ENCODE measurements at regions not wholly inside any gene's neighbourhood (a gene's known extent, or its start where the extent isn't known, plus 50 kb on each side); places are given as distances from the start of the nearest gene placed in this dataset.

DNA sequence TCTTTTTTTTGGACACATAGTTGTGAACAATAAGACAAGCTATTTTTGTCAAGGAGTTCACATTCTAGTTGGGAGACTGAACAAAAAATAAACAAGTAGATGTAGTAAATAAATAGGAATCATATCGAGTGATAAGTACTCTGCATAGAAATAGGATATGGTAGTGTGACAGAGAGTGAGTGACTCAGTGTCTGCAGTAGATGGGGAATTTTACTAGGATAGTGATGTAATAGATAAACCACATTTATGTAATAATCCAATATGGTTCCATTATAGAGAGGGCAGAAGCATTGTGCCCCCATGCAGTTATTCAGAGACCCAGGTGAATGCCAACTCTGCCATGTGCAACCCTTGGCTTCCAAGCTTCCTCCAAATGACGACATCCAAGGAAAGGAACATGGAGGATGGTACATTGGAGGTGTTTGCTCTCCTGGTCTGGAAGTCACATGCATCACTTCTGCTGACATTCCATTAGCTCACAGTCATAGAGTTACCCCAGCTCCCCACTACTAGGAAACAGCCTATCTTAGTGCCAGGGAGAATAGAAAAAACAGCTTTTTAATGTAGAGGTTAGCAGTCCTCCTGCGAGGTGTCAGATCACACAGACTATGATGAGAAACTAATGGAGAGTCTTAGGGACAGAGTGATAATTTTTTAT is 595.4 kb downstream of the NYAP2 start:
- Mint-ChIP-seq H3K4me1 (no peaks in the 10 kb centered on the region), H3K27ac (no peak overlapping the region), H3K4me3 (no peak overlapping the region), H3K27me3 (no peaks in the 10 kb centered on the region), H3K36me3 (ENCODE audit: low read depth) (no peaks in the 10 kb centered on the region)
- no peak for DNase-seq
- no peaks in the 10 kb centered on the region for H3K9me3 ChIP-seq (ENCODE audit: control insufficient read depth, low read length, poor library complexity, severe bottlenecking)
- ATAC-seq: no peak

DNA sequence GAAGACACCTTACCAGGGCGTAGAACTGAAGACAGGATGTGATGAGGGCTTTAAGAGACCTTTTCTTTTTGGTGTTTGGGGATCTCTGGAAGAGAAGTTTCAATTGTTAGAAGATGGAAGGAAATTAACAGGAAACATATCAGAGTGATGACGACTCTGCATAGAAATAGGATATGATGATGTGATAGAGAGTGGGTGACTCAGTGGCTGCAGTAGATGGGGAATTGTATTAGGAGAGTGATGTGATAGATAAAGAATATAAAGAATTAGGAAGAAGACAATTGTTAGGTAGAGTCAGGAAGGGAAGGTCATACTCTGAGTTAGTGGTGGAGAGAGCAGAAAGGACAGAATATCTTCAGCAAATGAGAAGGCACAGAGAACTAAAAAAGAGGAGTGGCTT is 593.9 kb downstream of the NYAP2 start:
- DNase-seq: no peak
- no peak for ATAC-seq

DNA sequence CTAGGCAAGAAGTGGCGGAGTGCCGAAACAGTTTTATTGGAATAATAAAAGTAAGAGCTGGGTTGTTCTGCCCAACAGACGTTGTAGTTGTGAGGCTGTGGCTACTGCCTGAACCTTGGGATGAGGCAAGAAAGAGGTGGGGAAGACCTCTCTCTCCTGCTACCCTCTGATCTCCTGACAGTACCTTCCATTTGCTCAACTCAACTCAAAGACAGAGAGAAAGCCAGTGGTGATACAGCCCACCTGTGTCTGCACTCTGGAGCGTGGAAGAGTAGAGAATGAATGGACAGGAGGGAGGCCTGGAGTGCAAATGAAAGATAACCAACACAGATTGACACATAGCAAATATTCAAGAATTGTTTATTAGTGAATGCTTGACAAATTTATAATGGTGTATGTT is 590.3 kb downstream of the NYAP2 start:
- H3K4me1 Mint-ChIP-seq: no peaks in the 10 kb centered on the region
- no peak for DNase-seq
- no peaks in the 10 kb centered on the region for H3K36me3 Mint-ChIP-seq (ENCODE audit: low read depth)
- ATAC-seq: no peak
- H3K4me3 Mint-ChIP-seq: no peak overlapping the region
- no peaks in the 10 kb centered on the region for H3K9me3 ChIP-seq (ENCODE audit: control insufficient read depth, low read length, poor library complexity, severe bottlenecking)
- no peaks in the 10 kb centered on the region for H3K27me3 Mint-ChIP-seq
- H3K27ac Mint-ChIP-seq: no peak overlapping the region

More for the DNA sequence above, 593.9 kb downstream of the NYAP2 start:
- H3K9me3 ChIP-seq (ENCODE audit: control insufficient read depth, low read length, poor library complexity, severe bottlenecking): no peaks in the 10 kb centered on the region
- no peak overlapping the region for H3K4me3 Mint-ChIP-seq
- H3K27me3 Mint-ChIP-seq: no peaks in the 10 kb centered on the region
- H3K27ac Mint-ChIP-seq: no peak overlapping the region
- H3K36me3 Mint-ChIP-seq (ENCODE audit: low read depth): no peaks in the 10 kb centered on the region
- no peaks in the 10 kb centered on the region for H3K4me1 Mint-ChIP-seq

DNA sequence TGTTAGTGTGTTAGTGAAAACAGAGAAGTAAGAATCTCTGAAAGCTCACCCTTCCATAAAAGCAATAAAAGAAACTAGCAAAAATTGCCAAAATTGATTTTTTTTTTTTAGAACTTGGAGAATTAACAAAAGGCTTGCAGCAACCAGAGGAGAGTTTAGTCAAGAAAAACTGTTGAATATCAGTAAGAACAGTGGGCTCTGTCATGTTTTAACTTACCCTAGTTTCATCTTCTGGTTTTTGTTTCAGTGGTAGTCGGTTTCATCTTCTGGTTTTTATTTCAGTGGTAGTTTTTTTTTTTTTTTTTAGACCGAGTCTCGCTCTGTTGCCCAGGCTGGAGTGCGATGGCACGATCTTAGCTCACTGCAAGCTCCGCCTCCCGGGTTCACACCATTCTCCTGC is 580.9 kb downstream of the NYAP2 start:
- Mint-ChIP-seq H3K27ac (no peak overlapping the region), H3K36me3 (ENCODE audit: low read depth) (peaks cover 2% of the 10 kb centered on the region), H3K27me3 (no peaks in the 10 kb centered on the region), H3K4me1 (no peaks in the 10 kb centered on the region), H3K4me3 (no peak overlapping the region)
- no peak for ATAC-seq
- H3K9me3 ChIP-seq (ENCODE audit: control insufficient read depth, low read length, poor library complexity, severe bottlenecking): no peaks in the 10 kb centered on the region
- DNase-seq: no peak

DNA sequence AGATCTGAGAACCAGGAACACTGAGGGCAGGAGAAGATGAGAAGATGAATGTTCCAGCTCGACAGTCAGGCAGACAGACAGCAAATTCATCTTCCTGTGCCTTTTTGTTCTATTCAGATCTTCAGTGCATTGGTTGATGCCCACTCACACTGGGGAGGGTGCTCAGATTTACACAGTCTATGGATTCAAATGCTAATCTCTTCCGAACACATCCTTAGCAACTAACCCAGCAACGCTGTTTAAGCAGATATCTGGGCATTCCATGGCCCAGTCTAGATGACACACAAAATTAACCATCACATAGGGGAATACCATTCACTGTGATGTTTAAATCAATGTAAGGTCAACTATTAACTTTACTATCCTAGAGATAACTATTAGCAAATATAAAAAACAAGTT is 571.9 kb downstream of the NYAP2 start:
- Mint-ChIP-seq H3K27me3 (no peaks in the 10 kb centered on the region), H3K27ac (no peak overlapping the region), H3K4me3 (no peak overlapping the region), H3K4me1 (no peaks in the 10 kb centered on the region), H3K36me3 (ENCODE audit: low read depth) (no peaks in the 10 kb centered on the region)
- ATAC-seq (no peak), DNase-seq (no peak)
- no peaks in the 10 kb centered on the region for H3K9me3 ChIP-seq (ENCODE audit: control insufficient read depth, low read length, poor library complexity, severe bottlenecking)

DNA sequence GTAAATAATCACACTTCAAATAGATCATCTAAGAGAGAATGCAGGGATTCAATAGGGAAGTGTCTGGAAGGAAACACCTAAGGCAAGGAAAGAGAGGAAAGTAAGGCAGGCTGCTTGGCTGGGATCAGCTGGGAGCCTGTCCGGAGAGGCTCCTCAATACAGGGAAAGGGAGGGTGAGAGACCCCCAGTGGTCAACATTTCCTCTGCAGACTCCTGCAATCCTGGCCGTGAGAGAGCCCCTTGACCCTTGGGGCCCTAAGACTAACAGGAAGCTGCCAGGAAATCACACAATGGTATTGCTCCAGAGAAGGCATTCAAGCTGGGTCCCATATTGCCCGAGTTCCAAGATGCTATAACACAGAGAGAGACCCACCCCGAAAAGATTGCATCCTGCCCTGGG is 549.4 kb downstream of the NYAP2 start:
- H3K9me3 ChIP-seq (ENCODE audit: control insufficient read depth, low read length, poor library complexity, severe bottlenecking): no peaks in the 10 kb centered on the region
- H3K4me1 Mint-ChIP-seq: no peaks in the 10 kb centered on the region

DNA sequence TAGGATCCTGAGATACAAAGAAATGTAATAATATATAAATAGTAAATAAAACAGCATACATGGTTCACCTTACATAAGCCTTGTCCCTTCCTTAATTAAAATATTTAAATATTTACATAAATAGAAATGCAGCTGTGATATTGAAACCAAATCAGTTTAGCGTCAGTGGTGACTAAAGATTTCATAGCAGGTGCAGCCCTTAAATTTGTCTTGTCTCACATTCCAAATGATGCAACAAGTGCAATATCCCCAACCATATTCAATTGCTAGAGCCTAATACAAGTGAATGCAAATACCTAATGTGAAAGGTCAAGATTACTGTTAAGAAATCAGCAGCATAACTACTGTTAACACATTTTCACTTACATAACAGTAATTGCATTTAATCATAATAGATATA is 539.5 kb downstream of the NYAP2 start:
- DNase-seq: no peak
- no peaks in the 10 kb centered on the region for H3K36me3 Mint-ChIP-seq (ENCODE audit: low read depth)
- H3K4me3 Mint-ChIP-seq: no peak overlapping the region
- H3K4me1 Mint-ChIP-seq: no peaks in the 10 kb centered on the region
- H3K9me3 ChIP-seq (ENCODE audit: control insufficient read depth, low read length, poor library complexity, severe bottlenecking): no peaks in the 10 kb centered on the region
- ATAC-seq: no peak
- H3K27ac Mint-ChIP-seq: no peak overlapping the region
- no peaks in the 10 kb centered on the region for H3K27me3 Mint-ChIP-seq

More for the DNA sequence above, 549.4 kb downstream of the NYAP2 start:
- ATAC-seq (no peak), DNase-seq (no peak)
- Mint-ChIP-seq H3K27me3 (no peaks in the 10 kb centered on the region), H3K27ac (no peak overlapping the region), H3K36me3 (ENCODE audit: low read depth) (no peaks in the 10 kb centered on the region), H3K4me3 (no peak overlapping the region)

DNA sequence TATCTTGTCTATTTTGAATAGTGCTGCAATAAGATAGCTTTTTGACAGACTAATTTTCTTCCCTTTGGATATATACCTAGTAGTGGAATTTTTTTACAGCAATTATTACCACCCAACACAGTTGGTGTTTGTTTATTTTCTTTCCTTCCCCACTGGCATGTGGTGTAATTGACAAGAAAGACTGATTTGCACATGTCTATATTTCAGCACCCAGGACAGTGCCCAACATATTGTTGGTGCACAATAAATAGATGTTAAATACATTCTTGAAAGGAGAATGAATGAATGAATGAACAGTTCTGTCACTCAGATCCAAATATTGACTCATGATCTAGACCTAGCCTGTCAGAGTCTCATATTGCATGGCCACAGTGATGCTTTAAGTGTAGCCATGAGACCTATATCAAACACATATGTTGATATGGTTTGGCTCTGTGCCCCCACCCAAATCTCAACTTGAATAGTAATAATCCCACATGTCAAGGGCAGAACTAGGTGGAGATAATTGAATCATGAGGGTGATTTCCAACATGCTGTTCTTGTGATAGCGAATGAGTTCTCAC is 538.2 kb downstream of the NYAP2 start:
- no peak overlapping the region for H3K27ac Mint-ChIP-seq
- ATAC-seq (no peak), DNase-seq (no peak)
- no peaks in the 10 kb centered on the region for H3K36me3 Mint-ChIP-seq (ENCODE audit: low read depth)
- no peaks in the 10 kb centered on the region for H3K4me1 Mint-ChIP-seq
- no peaks in the 10 kb centered on the region for H3K9me3 ChIP-seq (ENCODE audit: control insufficient read depth, low read length, poor library complexity, severe bottlenecking)
- H3K4me3 Mint-ChIP-seq: no peak overlapping the region
- H3K27me3 Mint-ChIP-seq: no peaks in the 10 kb centered on the region

DNA sequence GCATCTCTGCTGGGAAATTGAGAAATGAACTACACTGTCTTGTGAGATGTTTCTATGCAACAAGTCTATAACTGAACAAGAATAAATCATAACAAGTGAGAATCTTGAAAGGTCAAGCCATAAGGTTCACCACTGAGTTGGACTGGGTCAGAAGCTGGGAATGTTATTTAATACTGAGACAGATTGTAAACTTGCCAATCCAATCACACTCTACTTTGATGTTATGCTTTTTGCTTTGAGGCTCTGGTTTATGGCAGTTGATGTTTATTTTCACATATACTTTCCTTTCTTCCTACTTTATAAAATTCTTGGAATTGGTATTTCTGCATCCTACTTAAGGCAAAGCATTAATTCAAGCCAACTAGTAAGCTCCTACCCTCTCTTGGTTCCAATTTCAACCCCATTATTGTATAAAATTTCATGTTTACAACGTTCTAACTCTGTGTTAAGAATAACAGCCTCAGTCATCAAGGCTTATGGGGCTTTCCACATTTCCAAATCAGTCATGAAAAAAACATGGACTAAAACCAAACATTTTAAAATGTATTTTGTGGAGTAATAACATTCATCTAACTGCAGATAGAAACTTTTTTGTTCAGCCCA is 533.4 kb downstream of the NYAP2 start:
- H3K4me3 Mint-ChIP-seq: no peak overlapping the region
- no peaks in the 10 kb centered on the region for H3K36me3 Mint-ChIP-seq (ENCODE audit: low read depth)
- no peak for ATAC-seq
- H3K27me3 Mint-ChIP-seq: peaks cover 8% of the 10 kb centered on the region
- H3K4me1 Mint-ChIP-seq: no peaks in the 10 kb centered on the region
- DNase-seq: no peak
- H3K9me3 ChIP-seq (ENCODE audit: control insufficient read depth, low read length, poor library complexity, severe bottlenecking): no peaks in the 10 kb centered on the region
- H3K27ac Mint-ChIP-seq: no peak overlapping the region

DNA sequence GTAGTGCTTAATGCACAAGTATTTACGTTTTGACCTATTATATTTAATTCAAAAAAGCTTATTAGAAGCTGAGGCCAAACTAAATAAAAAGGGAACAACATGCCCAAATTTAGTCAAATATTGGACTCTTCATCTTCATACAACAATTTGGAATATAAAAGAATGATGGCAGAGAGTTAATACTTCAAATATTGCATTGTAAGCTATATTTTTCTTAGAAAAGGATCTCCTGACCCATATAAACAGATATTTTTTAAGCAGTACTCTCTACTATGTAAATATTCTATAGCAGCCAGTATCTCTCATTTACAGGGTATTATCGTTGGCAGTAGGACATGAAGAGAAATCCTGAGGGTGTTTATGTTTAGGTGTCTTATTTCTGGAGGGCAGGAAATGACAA is 531.2 kb downstream of the NYAP2 start:
- no peaks in the 10 kb centered on the region for H3K9me3 ChIP-seq (ENCODE audit: control insufficient read depth, low read length, poor library complexity, severe bottlenecking)
- H3K4me3 Mint-ChIP-seq: no peak overlapping the region
- H3K36me3 Mint-ChIP-seq (ENCODE audit: low read depth): no peaks in the 10 kb centered on the region
- no peak for DNase-seq
- no peak overlapping the region for H3K27ac Mint-ChIP-seq
- peaks cover 8% of the 10 kb centered on the region for H3K27me3 Mint-ChIP-seq
- no peaks in the 10 kb centered on the region for H3K4me1 Mint-ChIP-seq
- no peak for ATAC-seq

DNA sequence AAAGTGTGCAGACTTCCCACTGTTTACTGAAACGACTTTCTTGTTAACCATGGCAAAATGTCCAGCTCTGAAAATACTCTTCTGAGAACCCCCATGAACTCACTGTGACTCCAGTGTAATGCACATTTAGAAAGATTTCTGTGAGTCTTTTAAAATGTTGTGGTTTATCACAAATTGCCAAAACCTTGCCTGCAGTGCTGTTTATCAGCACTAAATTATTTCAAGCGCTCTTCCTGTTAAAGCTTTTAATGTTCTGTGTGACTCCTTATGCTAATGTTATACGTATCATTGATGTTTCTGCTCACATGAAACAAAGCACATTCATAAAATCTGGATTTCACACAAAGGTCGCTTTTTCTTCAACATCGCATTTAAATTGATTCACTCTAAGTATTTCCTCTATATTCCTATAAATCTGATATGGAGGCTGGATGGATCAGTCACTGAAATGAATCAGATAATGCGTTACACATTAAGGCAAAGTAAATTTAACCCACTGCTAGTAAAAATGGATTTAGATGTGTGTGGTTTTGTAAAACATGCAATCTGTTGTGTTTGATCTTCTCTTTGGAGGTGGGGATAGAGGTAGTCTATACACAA is 521.2 kb downstream of the NYAP2 start:
- peaks cover 6% of the 10 kb centered on the region for H3K27me3 Mint-ChIP-seq
- H3K4me1 Mint-ChIP-seq: no peaks in the 10 kb centered on the region
- H3K36me3 Mint-ChIP-seq (ENCODE audit: low read depth): no peaks in the 10 kb centered on the region
- ATAC-seq: no peak
- H3K4me3 Mint-ChIP-seq: no peak overlapping the region
- no peak overlapping the region for H3K27ac Mint-ChIP-seq
- no peak for DNase-seq
- no peaks in the 10 kb centered on the region for H3K9me3 ChIP-seq (ENCODE audit: control insufficient read depth, low read length, poor library complexity, severe bottlenecking)

DNA sequence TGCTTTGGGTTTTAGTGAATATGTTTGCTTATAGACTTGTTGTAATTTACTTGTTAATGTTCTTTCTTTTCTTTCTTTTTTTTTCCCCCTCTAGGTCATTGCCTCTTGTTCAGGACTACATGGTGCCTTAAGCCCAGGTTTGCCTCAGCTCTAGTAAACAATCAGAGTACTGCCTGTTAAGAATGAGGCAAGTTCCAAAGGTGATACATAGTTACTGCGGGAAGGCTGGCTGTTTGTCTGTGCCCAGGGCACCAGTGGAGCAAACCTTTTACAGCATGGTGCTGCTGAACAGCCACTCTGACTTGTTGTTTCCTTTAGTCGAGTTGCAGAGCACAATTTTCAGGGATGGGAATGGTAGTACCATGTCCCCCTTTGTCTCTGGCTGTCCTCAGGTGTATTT is 517.2 kb downstream of the NYAP2 start:
- no peak for DNase-seq
- no peaks in the 10 kb centered on the region for H3K4me1 Mint-ChIP-seq
- no peaks in the 10 kb centered on the region for H3K27me3 Mint-ChIP-seq
- no peak for ATAC-seq
- no peak overlapping the region for H3K4me3 Mint-ChIP-seq
- no peak overlapping the region for H3K27ac Mint-ChIP-seq
- H3K36me3 Mint-ChIP-seq (ENCODE audit: low read depth): no peaks in the 10 kb centered on the region
- no peaks in the 10 kb centered on the region for H3K9me3 ChIP-seq (ENCODE audit: control insufficient read depth, low read length, poor library complexity, severe bottlenecking)

DNA sequence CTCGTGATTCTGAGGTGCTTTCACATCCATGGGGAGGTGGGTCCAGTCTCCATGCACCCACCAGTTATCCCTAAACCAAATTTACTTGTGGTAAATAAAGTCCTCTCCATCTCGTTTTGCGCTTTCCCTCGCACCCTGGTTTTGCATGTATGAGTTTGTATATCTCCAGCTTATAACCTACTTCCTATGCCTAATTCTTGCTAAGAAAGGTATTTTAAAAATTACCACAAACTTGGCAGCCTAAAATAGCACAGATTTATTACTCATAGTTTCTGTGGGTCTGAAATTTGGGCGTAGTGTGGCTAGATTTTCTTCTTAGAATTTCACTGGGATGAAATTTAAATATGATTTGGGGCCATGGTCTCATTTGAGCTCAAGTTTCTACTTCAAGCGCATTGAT is 511.5 kb downstream of the NYAP2 start:
- H3K36me3 Mint-ChIP-seq (ENCODE audit: low read depth): no peaks in the 10 kb centered on the region

DNA sequence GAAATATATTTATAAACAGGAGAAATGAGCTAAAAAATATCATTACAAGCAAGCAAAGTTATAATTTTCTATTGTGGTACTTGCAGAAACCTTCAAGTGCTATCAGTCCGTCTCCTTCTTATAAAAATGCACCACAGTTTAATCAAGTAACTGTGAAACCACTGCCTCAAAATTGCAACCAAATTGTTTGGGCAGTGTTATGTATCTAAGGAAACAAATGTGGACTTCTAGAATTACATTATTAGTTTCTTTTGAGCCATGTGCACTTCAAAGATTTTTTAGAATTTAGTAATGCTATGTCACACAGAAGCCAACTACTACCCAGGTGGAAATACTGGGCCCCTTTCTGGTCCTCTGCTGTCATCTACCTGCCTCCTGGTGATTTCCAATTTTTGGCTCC is 495.6 kb downstream of the NYAP2 start:
- no peaks in the 10 kb centered on the region for H3K36me3 Mint-ChIP-seq (ENCODE audit: low read depth)
- H3K4me1 Mint-ChIP-seq: no peaks in the 10 kb centered on the region
- H3K4me3 Mint-ChIP-seq: no peak overlapping the region
- H3K27me3 Mint-ChIP-seq: peaks cover 15% of the 10 kb centered on the region
- ATAC-seq (no peak), DNase-seq (no peak)
- H3K27ac Mint-ChIP-seq: no peak overlapping the region
- H3K9me3 ChIP-seq (ENCODE audit: control insufficient read depth, low read length, poor library complexity, severe bottlenecking): no peaks in the 10 kb centered on the region

More for the DNA sequence above, 511.5 kb downstream of the NYAP2 start:
- ATAC-seq (no peak), DNase-seq (no peak)
- H3K4me1 Mint-ChIP-seq: no peaks in the 10 kb centered on the region
- H3K9me3 ChIP-seq (ENCODE audit: control insufficient read depth, low read length, poor library complexity, severe bottlenecking): no peaks in the 10 kb centered on the region
- H3K27ac Mint-ChIP-seq: no peak overlapping the region
- H3K27me3 Mint-ChIP-seq: peaks cover 2% of the 10 kb centered on the region
- no peak overlapping the region for H3K4me3 Mint-ChIP-seq
